OCI-LY3 (cell line): ENCODE measurements at regions not wholly inside any gene's neighbourhood (a gene's known extent, or its start where the extent isn't known, plus 50 kb on each side); places are given as distances from the start of the nearest gene placed in this dataset.

Experiments
- CTCF ChIP-seq: fragments of 200-600, 300-600 bp; sonication (generic); IDR thresholded peaks from 2 replicates; pipeline ENCODE4 v1.5.1; 2014; ENCODE audit warnings: antibody characterized with exemption, low read length, low read depth
- EZH2phosphoT487 ChIP-seq: fragments of 200-600 bp; shearing (Covaris generic); IDR thresholded peaks from 2 replicates; pipeline ENCODE4 v1.6.1; 2018; ENCODE audit warnings: antibody characterized with exemption, mixed run types, low read depth

DNA sequence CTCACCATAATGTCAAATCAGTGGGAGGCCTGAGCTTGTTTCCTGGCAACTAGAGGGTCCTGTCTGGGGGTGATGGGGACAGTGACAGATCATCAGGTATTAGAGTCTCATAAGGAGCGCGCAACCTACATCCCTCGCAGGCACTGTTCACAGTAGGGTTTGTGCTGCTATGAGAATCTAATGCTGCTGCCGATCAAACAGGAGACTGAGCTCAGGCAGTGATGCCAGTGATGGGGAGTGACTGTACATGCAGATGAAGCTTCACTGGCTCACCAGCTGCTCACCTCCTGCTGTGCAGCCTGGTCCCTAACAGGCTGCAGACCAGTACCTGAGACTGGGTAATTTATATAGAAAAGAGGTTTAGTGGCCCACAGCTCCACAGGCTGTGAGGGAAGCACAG, 147.3 kb downstream of the TTLL2 start:
- TF ChIP-seq CTCF (no peak), EZH2phosphoT487 (no peak)
